ENCODE measurements at regions not wholly inside any gene's neighbourhood (a gene's known extent, or its start where the extent isn't known, plus 50 kb on each side); places are given as distances from the start of the nearest gene placed in this dataset.
"Not testable (repeated sequence)": the region's sequence is repeated elsewhere in the genome, so short reads cannot be mapped to it uniquely, and the experiment has no call there.

GRCh38 chr6:149229096-149229495 lies 88.4 kb upstream of the TAB2 start:
- Histone ChIP-seq H3K27ac (no peak overlapping the region), H3K4me3 (no peak overlapping the region)

GRCh38 chr6:149230712-149231460 lies 86.6 kb upstream of the TAB2 start:
- Histone ChIP-seq H3K27ac (peak overlapping the region in 2 of 21 experiments; percentile 43 to 86), H3K4me3 (no peak overlapping the region)

DNA sequence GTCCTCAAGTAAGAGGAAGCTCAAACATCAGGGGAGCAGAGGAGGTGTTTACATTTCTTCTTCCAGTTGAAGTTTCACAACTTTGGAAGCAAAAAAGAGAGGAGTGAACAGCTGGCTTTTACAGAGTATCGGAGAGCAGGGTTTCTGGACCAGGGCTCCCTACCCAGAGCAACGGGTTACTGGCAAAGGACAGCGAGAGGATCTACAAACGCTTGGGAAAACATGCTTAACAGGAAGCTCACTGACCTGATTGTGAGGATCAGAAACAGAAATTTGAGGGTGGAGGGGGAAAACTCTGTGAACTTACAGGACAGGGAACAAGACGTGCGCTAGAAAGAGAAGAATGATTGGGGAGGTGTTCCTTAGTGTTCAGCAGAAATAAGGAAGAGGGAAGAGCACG lies 85.7 kb upstream of the TAB2 start:
- peak overlapping the region in 6 of 21 experiments; percentile 3 to 86 (median 45) for H3K27ac ChIP-seq
- H3K4me3 ChIP-seq = no peak overlapping the region

- no peak overlapping the region for H3K4me3 ChIP-seq
- H3K27ac ChIP-seq = peak overlapping the region in 9 of 21 experiments; percentile 3 to 86 (median 59)
These were observed 84.3 kb upstream of the TAB2 start for GRCh38 chr6:149233056-149233715.

DNA sequence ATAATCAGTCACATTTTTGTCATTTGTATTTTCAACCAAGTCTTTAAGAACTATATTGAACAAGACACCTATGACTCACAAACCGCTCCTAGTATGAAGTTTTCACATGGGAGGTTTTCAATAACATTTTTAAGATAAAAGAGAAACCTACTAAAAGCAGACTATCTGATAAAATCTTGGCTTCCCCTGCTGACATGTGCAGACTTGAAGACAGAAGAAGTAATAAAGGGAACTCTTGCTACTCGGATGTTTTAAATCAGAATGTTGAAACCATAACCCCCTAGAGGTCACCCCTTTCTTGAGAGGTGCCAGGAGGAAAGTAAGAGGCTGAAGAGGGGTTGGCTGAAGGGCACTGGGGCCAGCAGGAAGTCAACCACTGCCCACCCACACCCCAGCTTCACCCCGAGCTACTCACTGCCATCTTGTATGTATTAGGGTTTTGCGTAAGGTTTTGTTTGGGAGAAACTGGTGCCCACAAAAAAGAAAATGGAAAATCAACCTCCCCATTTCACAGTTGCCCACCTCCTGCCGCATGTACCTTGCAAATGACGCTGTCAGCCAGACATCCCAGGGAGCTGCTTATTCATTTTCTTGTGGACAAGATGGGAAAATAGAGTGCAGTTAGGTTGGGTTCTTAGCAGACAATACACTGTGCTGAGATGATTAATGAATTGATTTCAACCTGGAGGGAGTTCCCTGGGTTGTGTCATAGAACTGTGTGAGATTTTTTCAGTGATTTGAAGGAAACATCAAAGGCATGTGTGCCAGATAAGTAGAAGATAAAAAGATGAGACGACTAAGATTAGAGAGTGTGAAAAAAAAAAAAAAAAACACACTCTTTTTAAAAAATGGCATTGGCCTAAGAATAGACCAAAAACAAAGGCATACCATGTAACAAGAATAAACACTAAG lies 83.2 kb upstream of the TAB2 start:
- Histone ChIP-seq H3K27ac (peak overlapping the region in 14 of 21 experiments; percentile 1 to 86 (median 39)), H3K4me3 (no peak overlapping the region)

GRCh38 chr6:149235130-149235561 lies 82.4 kb upstream of the TAB2 start:
- no peak overlapping the region for H3K4me3 ChIP-seq
- peak overlapping the region in 6 of 21 experiments; percentile 0 to 86 (median 46) for H3K27ac ChIP-seq

GRCh38 chr6:149236589-149236988 lies 80.9 kb upstream of the TAB2 start:
- Histone ChIP-seq H3K4me3 (no peak overlapping the region), H3K27ac (no peak overlapping the region)

- Histone ChIP-seq H3K4me3 (no peak overlapping the region), H3K27ac (no peak overlapping the region)
These were observed 80.0 kb upstream of the TAB2 start for GRCh38 chr6:149237464-149237863.

DNA sequence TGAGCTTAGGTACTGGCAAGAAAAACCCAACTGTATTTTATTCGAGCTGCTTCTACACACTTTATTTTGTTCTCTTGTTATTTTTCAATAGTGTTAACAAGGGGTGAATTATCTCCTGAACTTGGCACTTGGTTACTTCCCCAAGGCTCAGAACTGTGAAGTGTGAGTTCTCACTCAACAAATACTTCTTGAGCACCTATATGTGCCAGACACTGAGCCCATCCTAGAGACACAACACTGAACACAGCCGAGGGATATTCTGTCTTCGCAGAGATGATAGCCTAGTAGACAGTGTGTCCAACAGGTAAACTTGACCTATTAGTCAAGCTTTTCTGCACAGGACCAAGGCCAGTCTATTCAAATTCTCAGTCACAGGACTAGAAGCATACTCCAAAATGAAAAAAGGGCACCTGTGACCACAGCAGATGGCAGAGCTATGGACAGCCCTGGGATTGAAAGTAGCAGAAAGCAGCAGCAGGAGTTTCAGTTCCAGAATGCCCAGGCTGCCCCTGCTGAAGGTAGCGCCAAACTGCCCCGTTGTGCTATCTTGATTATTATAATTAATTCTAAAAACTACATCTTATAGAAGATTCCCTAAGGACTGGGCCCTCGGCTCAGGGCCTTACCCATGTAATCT lies 77.8 kb upstream of the TAB2 start:
- Histone ChIP-seq H3K4me3 (no peak overlapping the region), H3K27ac (no peak overlapping the region)

DNA sequence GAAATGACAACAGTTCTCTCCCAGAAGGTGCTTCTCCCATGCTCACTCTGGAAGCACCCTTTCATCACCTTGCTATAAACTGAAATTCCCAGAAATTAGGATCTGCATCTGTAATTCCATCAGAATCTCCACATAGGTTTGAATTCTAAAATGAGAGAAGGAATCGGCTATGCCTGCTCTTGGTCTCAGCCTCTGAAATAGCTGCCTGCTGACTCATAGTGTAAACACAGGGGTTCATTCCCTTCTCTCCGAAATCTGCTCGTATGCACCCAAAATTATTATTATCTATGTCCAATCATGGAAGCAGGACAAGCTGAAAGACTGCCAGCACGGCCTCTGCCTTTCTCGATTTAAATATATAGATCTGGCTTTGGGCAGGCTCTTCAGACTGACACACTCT lies 74.6 kb upstream of the TAB2 start:
- Histone ChIP-seq H3K27ac (no peak overlapping the region), H3K4me3 (no peak overlapping the region)

GRCh38 chr6:149244105-149244504 lies 73.4 kb upstream of the TAB2 start:
- no peak overlapping the region for H3K4me3 ChIP-seq
- H3K27ac ChIP-seq = no peak overlapping the region

DNA sequence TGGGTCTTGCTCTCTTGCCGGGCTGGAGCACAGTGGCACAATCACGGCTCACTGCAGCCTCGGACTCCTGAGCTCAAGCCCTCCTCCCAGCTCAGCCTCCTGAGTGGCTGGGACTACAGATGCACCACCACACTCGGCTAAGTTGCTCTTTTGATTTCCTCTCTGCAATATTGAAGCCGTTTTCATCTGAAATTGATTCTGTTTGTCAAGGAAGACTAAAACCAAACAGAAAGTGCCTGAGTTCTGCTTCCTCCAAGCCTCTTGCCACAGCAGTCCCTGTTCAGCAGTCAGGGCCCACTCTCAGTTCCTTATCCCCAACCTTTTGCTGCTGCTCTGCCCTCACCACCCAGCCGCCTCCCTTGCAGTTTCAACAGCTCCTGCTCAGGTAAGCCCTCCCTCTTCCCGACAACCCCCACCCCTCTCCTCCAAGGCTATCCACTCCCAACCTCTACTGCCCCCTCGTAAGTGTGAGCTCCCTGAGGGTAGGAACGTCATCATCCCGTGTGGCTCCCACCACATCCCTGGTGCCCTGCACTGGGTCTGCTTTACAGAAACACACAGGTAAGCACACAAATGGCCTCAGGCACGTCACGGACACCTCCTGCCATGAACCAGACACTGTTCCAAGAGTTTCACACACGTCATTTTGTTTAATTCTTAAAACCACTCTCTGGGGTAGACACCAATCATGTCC lies 70.7 kb upstream of the TAB2 start:
- Histone ChIP-seq H3K27ac (peak overlapping the region in 10 of 21 experiments; percentile 1 to 74 (median 35)), H3K4me3 (no peak overlapping the region)

- Histone ChIP-seq H3K4me3 (no peak overlapping the region), H3K27ac (peak overlapping the region in 2 of 21 experiments; percentile 56 to 68)
These were observed 70.1 kb upstream of the TAB2 start for GRCh38 chr6:149247385-149247763.

GRCh38 chr6:149248263-149248662 lies 69.2 kb upstream of the TAB2 start:
- peak overlapping the region in 1 of 21 experiments; percentile 26 for H3K27ac ChIP-seq
- H3K4me3 ChIP-seq = not testable (repeated sequence)

DNA sequence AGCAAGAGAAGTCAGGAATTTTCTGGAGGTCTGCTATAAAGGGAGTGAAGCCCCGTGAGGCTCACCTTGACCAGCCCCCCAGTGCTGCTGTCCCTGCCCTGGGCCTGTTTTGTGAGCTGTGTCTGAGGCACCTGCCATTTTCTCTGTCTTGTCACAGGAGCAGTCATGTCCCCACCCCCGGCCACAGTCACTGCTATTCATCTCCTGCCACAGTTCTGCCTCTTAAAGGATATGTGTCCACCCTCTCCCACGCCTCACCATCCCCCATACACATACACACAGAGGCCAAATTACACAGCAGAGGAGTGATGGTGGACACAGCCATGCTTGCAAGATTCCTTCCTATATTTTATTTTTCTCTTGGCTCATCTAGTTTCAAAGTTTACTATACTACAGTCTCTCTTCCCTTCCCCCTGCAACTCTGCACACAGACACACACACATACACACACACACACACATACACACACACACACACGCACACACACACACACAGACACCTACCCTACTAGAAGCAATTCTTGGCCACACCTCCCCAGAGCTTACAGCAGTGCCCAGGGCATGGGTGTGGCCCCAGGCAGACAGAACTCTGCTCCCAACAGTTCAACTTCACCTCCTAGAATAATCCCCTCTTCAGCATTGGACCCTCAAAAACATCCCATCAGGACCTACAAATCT lies 68.7 kb upstream of the TAB2 start:
- H3K4me3 ChIP-seq = no peak overlapping the region
- H3K27ac ChIP-seq = peak overlapping the region in 2 of 21 experiments; percentile 26 to 59

GRCh38 chr6:149249370-149250357 lies 67.8 kb upstream of the TAB2 start:
- Histone ChIP-seq H3K4me3 (no peak overlapping the region), H3K27ac (peak overlapping the region in 4 of 21 experiments; percentile 35 to 59 (median 46))

GRCh38 chr6:149250951-149251350 lies 66.6 kb upstream of the TAB2 start:
- peak overlapping the region in 1 of 21 experiments; percentile 18 for H3K27ac ChIP-seq
- no peak overlapping the region for H3K4me3 ChIP-seq
